GM12878 (cell line): ENCODE measurements at regions not wholly inside any gene's neighbourhood (a gene's known extent, or its start where the extent isn't known, plus 50 kb on each side); places are given as distances from the start of the nearest gene placed in this dataset.

Source experiments
- BHLHE40 ChIP-seq, 2 experiments: fragments of 450-650 bp in 1 of 2; IDR thresholded peaks; 2 replicates each; pipeline ENCODE4 v1.6.1; 2011 to 2017; ENCODE audit warnings: low read depth in 2 of 2, borderline replicate concordance in 1 of 2, improper control_type of control experiment in 1 of 2, low read length in 1 of 2, mild to moderate bottlenecking in 1 of 2
- BRCA1 ChIP-seq: IDR thresholded peaks from 2 replicates; pipeline ENCODE4 v1.6.1; 2011; ENCODE audit warnings: low read depth, low read length, improper control_type of control experiment
- CREB1 ChIP-seq: IDR thresholded peaks from 2 replicates; pipeline ENCODE4 v1.6.1; 2012; ENCODE audit warnings: low read depth, mild to moderate bottlenecking, inconsistent platforms
- ETV6 ChIP-seq, 2 experiments: fragments of 450-650 bp in 1 of 2; IDR thresholded peaks in 1 of 2; conservative IDR thresholded peaks in 1 of 2; 2 replicates each; pipeline ENCODE4 v1.6.1; 2014; ENCODE audit warnings: antibody characterized with exemption in 1 of 2, borderline replicate concordance in 1 of 2, low read depth in 1 of 2, mild to moderate bottlenecking in 1 of 2, moderate library complexity in 1 of 2
- HDAC6 ChIP-seq: fragments of 200-600 bp; sonication (generic); IDR thresholded peaks from one replicate; pipeline ENCODE4 v1.8.0; 2017; ENCODE audit warnings: antibody characterized with exemption; ENCODE audit not compliant: unreplicated experiment
- NKRF ChIP-seq: fragments of 450-650 bp; conservative IDR thresholded peaks from 2 replicates; pipeline ENCODE4 v1.6.1; 2017; ENCODE audit warnings: mild to moderate bottlenecking, moderate library complexity
- RAD21 ChIP-seq: IDR thresholded peaks from 2 replicates; pipeline ENCODE4 v1.6.1; 2011; ENCODE audit warnings: mild to moderate bottlenecking, low read depth, low read length, moderate library complexity; ENCODE audit not compliant: insufficient read depth
- TF ChIP-seq, protein P1 (sequence below): IDR thresholded peaks from 2 replicates; pipeline ENCODE4 v1.6.1; 2012; ENCODE audit warnings: mild to moderate bottlenecking, low read depth, low read length

DNA sequence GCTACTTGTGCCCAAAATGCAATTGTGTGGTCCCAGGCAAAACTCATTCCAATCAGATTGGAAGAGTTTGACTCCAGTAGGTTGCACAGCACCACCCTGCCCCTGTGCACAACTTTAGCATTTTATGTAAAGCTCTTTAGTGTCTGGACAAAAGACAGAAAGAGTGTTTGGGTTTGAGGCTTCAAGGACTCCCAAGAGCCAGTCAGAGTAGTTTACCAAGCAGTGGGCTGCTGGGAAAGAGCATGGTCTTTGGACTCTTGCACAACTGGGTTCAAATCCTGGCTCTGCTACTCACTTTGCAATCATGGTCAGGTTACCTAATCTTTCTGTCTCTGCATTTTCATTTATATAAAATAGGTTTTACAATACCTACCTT is 75.8 kb upstream of the UMPS start (continued):
- TF ChIP-seq, protein P1, sequence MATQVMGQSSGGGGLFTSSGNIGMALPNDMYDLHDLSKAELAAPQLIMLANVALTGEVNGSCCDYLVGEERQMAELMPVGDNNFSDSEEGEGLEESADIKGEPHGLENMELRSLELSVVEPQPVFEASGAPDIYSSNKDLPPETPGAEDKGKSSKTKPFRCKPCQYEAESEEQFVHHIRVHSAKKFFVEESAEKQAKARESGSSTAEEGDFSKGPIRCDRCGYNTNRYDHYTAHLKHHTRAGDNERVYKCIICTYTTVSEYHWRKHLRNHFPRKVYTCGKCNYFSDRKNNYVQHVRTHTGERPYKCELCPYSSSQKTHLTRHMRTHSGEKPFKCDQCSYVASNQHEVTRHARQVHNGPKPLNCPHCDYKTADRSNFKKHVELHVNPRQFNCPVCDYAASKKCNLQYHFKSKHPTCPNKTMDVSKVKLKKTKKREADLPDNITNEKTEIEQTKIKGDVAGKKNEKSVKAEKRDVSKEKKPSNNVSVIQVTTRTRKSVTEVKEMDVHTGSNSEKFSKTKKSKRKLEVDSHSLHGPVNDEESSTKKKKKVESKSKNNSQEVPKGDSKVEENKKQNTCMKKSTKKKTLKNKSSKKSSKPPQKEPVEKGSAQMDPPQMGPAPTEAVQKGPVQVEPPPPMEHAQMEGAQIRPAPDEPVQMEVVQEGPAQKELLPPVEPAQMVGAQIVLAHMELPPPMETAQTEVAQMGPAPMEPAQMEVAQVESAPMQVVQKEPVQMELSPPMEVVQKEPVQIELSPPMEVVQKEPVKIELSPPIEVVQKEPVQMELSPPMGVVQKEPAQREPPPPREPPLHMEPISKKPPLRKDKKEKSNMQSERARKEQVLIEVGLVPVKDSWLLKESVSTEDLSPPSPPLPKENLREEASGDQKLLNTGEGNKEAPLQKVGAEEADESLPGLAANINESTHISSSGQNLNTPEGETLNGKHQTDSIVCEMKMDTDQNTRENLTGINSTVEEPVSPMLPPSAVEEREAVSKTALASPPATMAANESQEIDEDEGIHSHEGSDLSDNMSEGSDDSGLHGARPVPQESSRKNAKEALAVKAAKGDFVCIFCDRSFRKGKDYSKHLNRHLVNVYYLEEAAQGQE, result no peak
- no peak for TF ChIP-seq HDAC6
- TF ChIP-seq NKRF, result no peak
- no peak for TF ChIP-seq CREB1
- no peak for TF ChIP-seq BHLHE40 (IDR thresholded peaks at IDR 0.05; ENCODE audit: borderline replicate concordance in 1 of 2, low read depth in 2 of 2, low read length in 1 of 2)
- no peak for TF ChIP-seq RAD21
- no peak for TF ChIP-seq BRCA1
- no peak for TF ChIP-seq ETV6 (conservative IDR thresholded peaks at IDR 0.05 in 1 of 2, IDR thresholded peaks at IDR 0.05 in 1 of 2; ENCODE audit: borderline replicate concordance in 1 of 2, low read depth in 1 of 2)
